Duodenal mucosa (tissue), 2 donors: ENCODE measurements at regions not wholly inside any gene's neighbourhood (a gene's known extent, or its start where the extent isn't known, plus 50 kb on each side); places are given as distances from the start of the nearest gene placed in this dataset.
"Not testable (repeated sequence)": the region's sequence is repeated elsewhere in the genome, so short reads cannot be mapped to it uniquely, and the experiment has no call there.

Experiments
- H3K27ac ChIP-seq: one replicate; pipeline ENCODE4 v1.7.0; 2013; ENCODE audit warnings: low read depth, low read length
- H3K27me3 ChIP-seq, 2 donors: one replicate each; pipeline ENCODE4 v1.7.0; 2013; ENCODE audit warnings: low read length in 2 of 2, control low read depth in 1 of 2; ENCODE audit not compliant: insufficient read depth in 2 of 2, control insufficient read depth in 1 of 2
- H3K36me3 ChIP-seq, 2 donors: one replicate each; pipeline ENCODE4 v1.7.0; 2013; ENCODE audit warnings: low read length in 2 of 2, control low read depth in 1 of 2; ENCODE audit not compliant: insufficient read depth in 2 of 2, control insufficient read depth in 1 of 2
- H3K4me1 ChIP-seq, 2 donors: one replicate each; pipeline ENCODE4 v1.7.0; 2013; ENCODE audit warnings: low read length in 2 of 2, control low read depth in 1 of 2; ENCODE audit not compliant: insufficient read depth in 2 of 2, control insufficient read depth in 1 of 2
- H3K4me3 ChIP-seq, 2 donors: one replicate each; pipeline ENCODE4 v1.7.0; 2013; ENCODE audit warnings: low read length in 2 of 2, low read depth in 1 of 2
- H3K9ac ChIP-seq, 2 donors: one replicate each; pipeline ENCODE4 v1.7.0; 2013; ENCODE audit warnings: low read length in 2 of 2, low read depth in 1 of 2
- H3K9me3 ChIP-seq, 2 donors: one replicate each; pipeline ENCODE4 v1.7.0; 2013; ENCODE audit warnings: low read length in 2 of 2, control low read depth in 1 of 2; ENCODE audit not compliant: control insufficient read depth in 1 of 2

GRCh38 chr6:68186870-68187269 lies 448.2 kb upstream of the ADGRB3 start:
- Histone ChIP-seq H3K4me3 (no peak overlapping the region), H3K27ac (no peak overlapping the region), H3K4me1 (no peaks in the 10 kb centered on the region), H3K27me3 (no peaks in the 10 kb centered on the region), H3K9ac (no peak overlapping the region), H3K36me3 (no peaks in the 10 kb centered on the region), H3K9me3 (peaks cover 8 to 9% of the 10 kb centered on the region in 2 donors)

- Histone ChIP-seq H3K4me1 (no peaks in the 10 kb centered on the region), H3K36me3 (no peaks in the 10 kb centered on the region), H3K27ac (no peak overlapping the region)
These were observed 452.7 kb upstream of the ADGRB3 start for GRCh38 chr6:68182386-68182785.

GRCh38 chr6:68181027-68181426 lies 454.1 kb upstream of the ADGRB3 start:
- not testable (repeated sequence) for H3K9me3 ChIP-seq, H3K36me3 ChIP-seq, H3K4me1 ChIP-seq, H3K27ac ChIP-seq, H3K4me3 ChIP-seq, H3K9ac ChIP-seq, H3K27me3 ChIP-seq

More at GRCh38 chr6:68182386-68182785, 452.7 kb upstream of the ADGRB3 start:
- Histone ChIP-seq H3K27me3 (no peaks in the 10 kb centered on the region), H3K9ac (no peak overlapping the region), H3K9me3 (peaks cover 3 to 6% of the 10 kb centered on the region in 2 donors), H3K4me3 (no peak overlapping the region)

GRCh38 chr6:68173616-68174015 lies 461.5 kb upstream of the ADGRB3 start:
- Histone ChIP-seq H3K9me3 (peaks cover 0 to 6% of the 10 kb centered on the region in 2 donors), H3K9ac (no peak overlapping the region), H3K27ac (no peak overlapping the region), H3K4me3 (no peak overlapping the region), H3K36me3 (no peaks in the 10 kb centered on the region), H3K27me3 (no peaks in the 10 kb centered on the region), H3K4me1 (no peaks in the 10 kb centered on the region)

DNA sequence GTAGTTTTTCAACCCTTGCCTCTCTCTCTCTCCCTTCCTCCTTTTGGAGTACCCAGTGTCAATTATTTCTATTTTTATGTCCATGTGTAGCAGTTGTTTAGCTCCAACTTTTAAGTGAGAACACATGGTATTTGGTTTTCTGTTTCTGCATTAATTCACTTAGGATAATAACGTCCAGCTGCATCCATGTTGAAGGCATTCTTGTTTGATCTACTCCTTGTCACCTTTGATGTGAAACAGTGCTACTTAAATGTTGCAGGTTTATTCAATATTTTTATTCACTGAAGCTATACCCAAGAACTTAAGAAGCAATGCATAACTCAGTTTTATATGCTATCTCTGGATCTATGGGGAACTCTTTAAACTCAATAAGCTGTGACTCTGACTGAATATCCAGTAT lies 465.2 kb upstream of the ADGRB3 start:
- no peak overlapping the region for H3K9ac ChIP-seq
- H3K27me3 ChIP-seq = no peaks in the 10 kb centered on the region
- H3K36me3 ChIP-seq = no peaks in the 10 kb centered on the region
- H3K9me3 ChIP-seq = peaks cover 2 to 7% of the 10 kb centered on the region in 2 donors
- no peak overlapping the region for H3K27ac ChIP-seq
- H3K4me3 ChIP-seq = no peak overlapping the region
- H3K4me1 ChIP-seq = no peaks in the 10 kb centered on the region

DNA sequence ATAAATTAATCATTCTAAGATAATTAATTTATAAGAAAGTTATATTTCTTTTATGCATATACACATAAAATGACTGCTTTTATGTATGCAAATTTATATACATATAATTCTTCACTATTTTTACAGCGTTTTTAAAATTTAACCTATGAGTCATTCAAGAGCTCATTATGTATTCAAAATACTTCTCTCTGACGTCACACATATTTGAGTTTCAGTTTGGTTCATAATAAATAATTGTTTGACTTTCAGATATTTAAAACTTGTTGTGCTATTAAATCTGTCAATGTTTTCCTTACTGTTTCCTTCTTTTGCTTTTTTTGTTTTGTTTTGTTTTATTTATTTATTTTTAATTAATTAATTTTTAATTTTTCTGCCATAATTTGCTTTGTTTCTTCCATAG lies 467.5 kb upstream of the ADGRB3 start:
- Histone ChIP-seq H3K9me3 (peaks cover 0 to 7% of the 10 kb centered on the region in 2 donors), H3K36me3 (no peaks in the 10 kb centered on the region), H3K4me3 (no peak overlapping the region), H3K4me1 (no peaks in the 10 kb centered on the region), H3K9ac (no peak overlapping the region), H3K27ac (no peak overlapping the region), H3K27me3 (no peaks in the 10 kb centered on the region)

- H3K36me3 ChIP-seq, H3K9ac ChIP-seq, H3K27ac ChIP-seq, H3K4me1 ChIP-seq, H3K4me3 ChIP-seq, H3K27me3 ChIP-seq: not testable (repeated sequence)
- peaks cover 3 to 22% of the 10 kb centered on the region in 2 donors for H3K9me3 ChIP-seq
These were observed 474.3 kb upstream of the ADGRB3 start for GRCh38 chr6:68160812-68161211.

DNA sequence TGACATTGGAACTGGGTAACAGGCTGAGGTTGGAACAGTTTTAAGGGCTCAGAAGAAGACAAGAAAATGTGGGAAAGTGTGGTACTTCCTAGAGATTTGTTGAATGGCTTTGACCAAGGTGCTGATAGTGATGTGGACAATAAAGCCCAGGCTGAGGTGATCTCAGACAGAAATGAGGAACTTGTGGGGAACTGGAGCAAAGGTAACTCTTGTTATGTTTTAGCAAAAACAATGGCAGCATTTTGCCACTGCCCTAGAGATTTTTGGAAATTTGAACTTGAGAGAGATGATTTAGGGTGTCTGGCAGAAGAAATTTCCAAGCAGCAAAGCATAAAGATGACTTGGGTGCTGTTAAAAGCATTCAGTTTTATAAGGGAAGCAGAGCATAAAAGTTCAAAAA lies 474.7 kb upstream of the ADGRB3 start:
- peaks cover 3 to 17% of the 10 kb centered on the region in 2 donors for H3K9me3 ChIP-seq
- H3K27me3 ChIP-seq = no peaks in the 10 kb centered on the region
- no peak overlapping the region for H3K4me3 ChIP-seq
- no peaks in the 10 kb centered on the region for H3K4me1 ChIP-seq
- no peak overlapping the region for H3K9ac ChIP-seq
- H3K27ac ChIP-seq = no peak overlapping the region
- no peaks in the 10 kb centered on the region for H3K36me3 ChIP-seq

- H3K9ac ChIP-seq = no peak overlapping the region
These were observed 475.6 kb upstream of the ADGRB3 start for GRCh38 chr6:68159433-68159832.

GRCh38 chr6:68158256-68158655 lies 476.8 kb upstream of the ADGRB3 start:
- Histone ChIP-seq H3K4me3 (no peak overlapping the region), H3K27ac (no peak overlapping the region), H3K27me3 (no peaks in the 10 kb centered on the region), H3K36me3 (no peaks in the 10 kb centered on the region), H3K4me1 (no peaks in the 10 kb centered on the region), H3K9ac (no peak overlapping the region), H3K9me3 (peaks cover 3 to 23% of the 10 kb centered on the region in 2 donors)

More at GRCh38 chr6:68159433-68159832, 475.6 kb upstream of the ADGRB3 start:
- H3K36me3 ChIP-seq = no peaks in the 10 kb centered on the region
- H3K4me1 ChIP-seq = no peaks in the 10 kb centered on the region
- no peak overlapping the region for H3K4me3 ChIP-seq
- no peaks in the 10 kb centered on the region for H3K27me3 ChIP-seq
- peaks cover 3 to 17% of the 10 kb centered on the region in 2 donors for H3K9me3 ChIP-seq
- no peak overlapping the region for H3K27ac ChIP-seq

DNA sequence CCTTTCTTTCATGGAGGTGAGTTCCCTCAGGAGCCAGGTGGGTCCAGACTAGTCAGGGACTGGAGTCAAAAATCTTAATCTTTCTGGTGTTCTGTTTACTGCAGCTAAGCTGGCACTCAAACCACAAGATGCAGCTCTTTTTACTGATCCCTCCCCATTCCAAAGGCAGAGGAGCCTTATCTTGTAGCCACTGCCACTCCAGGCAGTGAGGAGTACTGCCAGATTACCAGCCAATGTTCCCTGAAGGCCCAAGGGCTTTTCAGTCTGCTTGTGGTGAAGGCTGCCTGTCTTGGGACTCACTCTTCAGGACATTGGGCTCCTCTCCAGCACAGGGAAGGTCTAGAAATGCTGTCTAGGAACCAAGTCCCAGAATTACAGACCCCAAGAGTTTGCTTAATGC lies 490.4 kb upstream of the ADGRB3 start:
- Histone ChIP-seq H3K4me1 (no peaks in the 10 kb centered on the region), H3K9me3 (peaks cover 5 to 13% of the 10 kb centered on the region in 2 donors), H3K36me3 (no peaks in the 10 kb centered on the region), H3K27me3 (no peaks in the 10 kb centered on the region), H3K4me3 (no peak overlapping the region), H3K9ac (no peak overlapping the region), H3K27ac (no peak overlapping the region)
